CD4-positive, alpha-beta T cell treated with Interleukin-4 for 4 hours (primary cell): ENCODE measurements at regions not wholly inside any gene's neighbourhood (a gene's known extent, or its start where the extent isn't known, plus 50 kb on each side); places are given as distances from the start of the nearest gene placed in this dataset.
"Not testable (repeated sequence)": the region's sequence is repeated elsewhere in the genome, so short reads cannot be mapped to it uniquely, and the experiment has no call there.

ENCODE experiments used
- DNase-seq: peaks from one replicate; pipeline ENCODE4 v3.0.0-alpha.2; 2020

DNA sequence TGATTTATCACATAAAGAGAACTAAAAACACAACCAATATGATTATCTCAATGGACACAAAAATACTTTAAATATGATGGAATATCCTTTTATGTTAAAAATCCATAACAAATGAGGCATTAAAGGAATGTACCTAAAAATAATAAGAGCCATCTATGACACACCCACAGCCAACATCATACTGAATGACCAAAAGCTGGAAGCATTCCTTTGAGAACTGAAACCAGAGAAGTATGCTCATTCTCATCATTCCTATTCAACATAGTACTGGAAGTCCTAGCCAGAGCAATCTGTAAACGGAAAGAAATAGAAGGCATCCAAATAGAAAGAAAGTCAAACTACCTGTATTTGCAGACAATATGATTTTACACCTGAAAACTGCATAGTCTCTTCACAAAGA lies 671.0 kb downstream of the SLITRK1 start:
- no peak for DNase-seq

DNA sequence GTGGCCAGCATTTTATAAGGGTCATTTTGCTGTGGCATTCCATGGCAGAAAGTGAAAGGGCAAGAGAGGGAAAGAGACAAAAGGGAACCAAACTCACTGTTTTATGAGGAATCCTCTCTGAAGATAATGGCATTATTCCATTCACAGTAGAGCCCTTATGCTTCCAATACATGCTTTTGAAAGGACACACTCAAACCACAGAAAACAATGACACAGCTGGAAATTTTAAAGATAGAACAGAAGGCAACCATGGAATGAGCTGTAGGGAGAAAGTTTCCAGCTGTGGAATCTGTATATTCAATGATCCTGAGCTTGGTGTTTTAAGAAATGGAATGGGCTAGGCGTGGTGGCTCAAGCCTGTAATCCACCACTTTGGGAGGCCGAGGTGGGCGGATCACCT lies 677.4 kb downstream of the SLITRK1 start:
- DNase-seq = no peak

DNA sequence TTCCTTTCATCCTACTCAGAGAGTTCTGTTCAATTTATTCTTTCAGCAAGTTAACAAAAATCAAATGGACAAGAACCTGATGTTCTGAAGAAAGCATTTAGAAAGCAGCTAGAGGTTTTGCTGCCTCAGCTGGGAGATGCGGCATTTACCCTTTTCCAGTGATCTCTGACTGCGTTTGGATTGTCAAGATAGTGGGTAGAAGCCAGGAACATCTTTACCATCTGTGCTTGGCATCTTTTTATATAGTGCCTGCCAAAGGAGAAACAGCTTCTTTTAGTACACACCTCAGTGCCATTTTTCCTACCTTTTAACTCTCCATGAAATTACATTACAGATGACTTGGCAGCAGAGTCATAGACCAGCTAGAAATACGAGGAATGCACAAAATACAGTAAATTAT lies 680.8 kb downstream of the SLITRK1 start:
- DNase-seq = no peak

DNA sequence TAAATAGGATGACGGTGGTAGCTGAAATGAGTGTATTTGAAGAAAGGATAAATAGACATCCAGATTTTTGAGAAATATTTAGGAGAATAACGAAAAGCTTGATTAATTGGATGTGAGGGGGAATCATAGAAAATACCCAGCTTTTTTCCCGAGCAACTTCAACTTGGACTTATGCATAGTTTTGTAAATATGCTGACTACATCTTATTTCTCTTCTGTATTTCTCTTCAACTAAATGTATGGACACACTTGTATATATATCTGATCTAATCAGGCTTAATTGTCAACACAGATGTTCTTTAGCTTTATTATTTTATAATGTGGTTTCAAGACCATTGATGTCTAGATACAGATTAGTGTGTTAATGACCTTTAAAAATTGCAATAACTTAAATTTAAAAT lies 685.0 kb downstream of the SLITRK1 start:
- no peak for DNase-seq

DNA sequence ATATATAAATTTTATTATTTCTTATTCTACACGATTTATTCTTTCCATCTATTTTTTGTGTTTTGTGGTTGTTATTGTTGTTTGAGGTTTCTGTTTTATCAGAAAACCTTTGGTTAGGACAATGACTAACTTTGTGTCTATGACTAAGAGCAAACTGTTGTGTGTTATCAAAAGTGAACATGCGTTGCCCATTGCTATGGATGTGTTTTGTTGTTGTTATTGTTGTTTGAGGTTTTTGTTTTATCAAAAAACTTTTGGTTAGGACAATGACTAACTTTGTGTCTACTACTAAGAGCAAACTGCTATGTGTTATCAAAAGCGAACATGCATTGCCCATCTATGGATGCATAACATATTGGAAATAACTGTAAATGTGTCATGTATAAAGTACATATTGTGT lies 692.3 kb downstream of the SLITRK1 start:
- no peak for DNase-seq

DNA sequence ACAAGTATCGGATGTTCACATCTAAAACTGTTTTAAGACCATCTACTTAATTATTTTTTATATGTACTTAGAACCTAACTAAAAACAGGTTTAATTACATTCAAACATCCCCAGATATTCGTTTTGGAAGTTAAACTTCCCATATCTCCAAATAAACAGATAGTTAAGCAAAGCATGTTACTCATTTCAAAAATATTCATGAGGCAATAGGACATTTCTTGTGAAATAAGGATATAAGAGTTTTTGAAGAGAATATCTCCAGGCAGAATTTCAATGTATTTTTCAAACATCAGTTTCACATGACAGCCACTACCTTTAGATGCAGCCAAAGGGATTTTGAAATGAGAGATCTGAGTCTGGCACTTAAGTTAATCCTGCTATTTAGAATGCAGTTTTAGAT lies 697.5 kb downstream of the SLITRK1 start:
- no peak for DNase-seq

DNA sequence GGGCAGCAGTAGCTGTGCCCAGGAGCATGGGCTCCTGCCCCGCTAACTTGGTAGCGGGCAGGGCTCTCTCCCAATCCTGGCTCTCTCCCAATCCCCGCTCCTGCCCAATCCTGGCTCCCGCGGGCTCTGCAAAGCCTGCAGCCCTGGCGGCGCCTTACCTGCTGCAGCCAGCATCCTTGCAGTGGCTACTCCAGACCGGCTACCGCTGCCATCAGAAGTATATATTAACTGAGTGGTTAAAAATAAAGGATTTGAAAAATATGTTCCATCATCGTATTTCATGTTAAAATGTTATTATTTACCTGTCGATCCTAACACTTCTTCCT lies 698.2 kb downstream of the SLITRK1 start:
- DNase-seq = no peak

DNA sequence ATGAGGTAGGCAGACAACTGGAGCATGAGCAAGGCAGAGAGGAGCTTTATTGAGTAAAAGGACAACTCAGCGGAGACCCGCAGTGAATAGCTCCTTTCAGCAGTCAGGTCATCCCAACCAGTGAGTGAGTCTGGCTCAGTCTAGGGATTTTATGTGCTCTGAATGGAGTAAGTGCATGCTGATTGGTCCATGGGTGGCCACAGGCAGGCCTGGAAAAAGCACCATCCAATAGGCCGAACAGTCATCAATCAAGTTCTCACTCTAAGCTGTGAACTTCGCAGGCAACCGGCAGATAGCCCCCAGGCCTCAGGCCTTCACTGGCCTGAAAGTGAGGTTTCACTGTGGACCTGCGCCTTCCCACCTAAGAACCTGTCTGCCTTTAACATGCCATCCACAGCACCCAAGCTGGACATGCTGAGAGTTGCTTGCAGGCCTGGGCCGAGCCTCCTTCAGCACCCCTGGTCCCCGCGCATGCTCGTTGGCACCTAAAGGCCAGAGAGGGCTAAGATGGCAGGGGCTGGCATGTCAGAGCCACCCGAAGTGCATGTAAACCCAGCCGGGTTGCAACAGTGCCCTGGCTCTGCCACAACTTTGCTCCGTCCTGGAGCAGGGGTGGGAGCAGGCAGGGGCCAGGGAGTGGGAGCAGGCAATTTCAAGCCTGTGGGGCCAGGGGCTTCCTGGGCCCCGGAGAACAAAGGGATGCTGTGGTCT lies 698.7 kb downstream of the SLITRK1 start:
- DNase-seq = no peak

DNA sequence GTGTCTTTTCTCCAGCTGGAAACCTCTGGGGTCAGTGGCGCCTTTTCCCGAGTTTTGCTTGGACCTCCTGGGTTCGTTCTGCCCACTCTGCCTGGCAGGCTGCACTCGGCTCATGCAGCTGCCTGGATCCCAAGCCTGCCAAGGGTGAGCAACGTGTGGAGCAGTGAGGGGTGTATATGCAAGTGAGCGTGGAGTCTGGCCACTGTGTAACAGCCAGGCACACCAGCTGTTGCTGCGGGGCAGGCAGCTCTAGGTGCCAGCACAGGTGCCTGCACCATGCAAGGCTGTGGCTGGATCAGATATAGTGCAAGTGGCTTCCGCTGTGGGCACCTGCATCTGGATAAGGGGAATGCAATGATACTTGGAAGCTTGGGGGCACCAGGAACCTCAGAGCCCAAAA lies 699.4 kb downstream of the SLITRK1 start:
- DNase-seq = no peak

DNA sequence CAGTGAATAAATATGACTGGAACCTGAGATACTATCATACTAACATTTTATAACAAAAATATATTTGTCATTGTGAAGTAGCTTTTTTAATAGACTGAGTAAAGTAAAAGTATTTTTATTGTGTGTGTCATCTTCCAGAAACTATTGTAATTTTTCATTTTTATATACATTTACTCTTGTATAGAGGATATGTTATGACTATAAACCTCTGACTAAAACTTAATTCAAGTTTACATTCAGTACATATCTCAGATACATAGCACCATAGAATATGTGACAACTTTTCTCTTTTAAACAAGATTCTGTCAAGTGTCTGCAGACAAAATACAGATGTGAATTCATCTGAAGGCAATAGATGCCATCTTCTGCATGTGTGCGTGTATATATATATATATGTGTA lies 704.3 kb downstream of the SLITRK1 start:
- DNase-seq = no peak

DNA sequence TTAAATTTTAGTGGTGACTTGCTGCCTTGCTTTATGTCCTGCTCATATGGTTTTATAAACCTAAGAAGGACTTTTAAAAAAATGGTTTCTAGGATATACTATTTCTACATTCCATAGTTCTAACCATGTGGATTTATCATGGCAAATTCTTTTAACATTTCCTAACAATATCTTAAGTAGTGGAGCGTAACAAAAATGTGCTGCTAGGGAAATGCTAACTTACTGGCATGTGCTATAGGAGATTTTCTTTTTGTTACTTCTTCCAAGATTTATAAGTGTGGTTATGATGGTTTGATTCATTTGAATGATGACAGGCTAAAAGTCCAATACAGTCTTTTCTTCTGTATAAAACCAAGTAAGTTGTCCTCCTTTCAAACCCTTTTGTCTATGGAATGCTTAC lies 713.7 kb downstream of the SLITRK1 start:
- no peak for DNase-seq

DNA sequence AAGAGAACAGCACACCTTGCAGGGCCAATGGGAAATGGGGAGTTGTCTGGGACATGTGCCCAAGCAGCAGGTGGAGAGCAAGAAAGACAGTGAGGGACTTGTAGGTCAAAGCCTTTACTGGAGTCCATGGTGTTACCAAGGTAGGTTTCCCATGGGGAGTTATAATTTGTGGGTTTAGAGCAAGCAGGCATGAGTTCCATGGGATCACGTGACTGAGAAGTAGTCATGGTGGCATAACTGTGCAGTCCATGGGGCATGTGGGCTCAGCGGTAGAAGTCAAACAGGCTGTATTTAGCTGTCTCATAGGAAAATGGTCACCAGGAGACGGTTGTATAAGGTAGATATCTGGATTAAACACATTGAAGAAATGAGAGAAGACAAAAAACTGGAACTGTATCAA lies 715.1 kb downstream of the SLITRK1 start:
- no peak for DNase-seq

DNA sequence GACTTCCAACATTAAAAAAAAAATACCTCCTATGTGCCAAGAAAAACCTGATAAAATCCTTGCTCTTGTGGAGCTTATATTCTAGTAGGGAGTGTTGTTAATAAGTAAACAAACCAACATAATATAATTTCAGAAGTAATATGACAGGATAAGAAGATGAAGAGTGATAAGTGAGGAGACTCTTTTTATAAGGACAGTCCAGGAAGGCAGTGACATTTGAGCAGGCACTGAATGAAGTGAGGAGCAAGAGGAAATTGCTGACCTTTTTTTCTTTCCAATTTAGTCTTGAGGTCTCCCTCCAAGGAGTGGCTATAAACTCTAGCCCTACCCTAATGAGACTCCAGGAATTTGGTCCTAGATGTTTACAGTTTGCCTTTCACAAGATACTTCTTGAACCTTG lies 715.7 kb downstream of the SLITRK1 start:
- DNase-seq = no peak

DNA sequence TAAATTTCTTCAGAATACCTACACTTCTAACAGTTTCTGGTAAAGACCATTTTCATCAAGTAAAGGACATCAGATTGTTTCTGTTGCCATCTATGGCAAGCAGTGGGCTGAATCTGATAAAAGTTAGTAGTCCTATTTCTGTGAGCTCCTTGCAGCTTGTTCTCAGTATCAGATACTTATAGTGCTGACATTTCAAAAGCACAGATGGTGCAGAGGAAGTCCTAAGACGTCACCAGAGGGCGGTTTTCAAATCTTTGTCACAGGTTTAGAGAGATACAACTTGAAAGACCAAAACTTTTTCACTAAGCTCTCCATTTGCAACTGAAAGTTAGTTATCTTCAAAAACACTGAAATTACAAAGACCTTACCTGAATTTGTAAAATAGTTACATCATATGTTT lies 719.8 kb downstream of the SLITRK1 start:
- no peak for DNase-seq

DNA sequence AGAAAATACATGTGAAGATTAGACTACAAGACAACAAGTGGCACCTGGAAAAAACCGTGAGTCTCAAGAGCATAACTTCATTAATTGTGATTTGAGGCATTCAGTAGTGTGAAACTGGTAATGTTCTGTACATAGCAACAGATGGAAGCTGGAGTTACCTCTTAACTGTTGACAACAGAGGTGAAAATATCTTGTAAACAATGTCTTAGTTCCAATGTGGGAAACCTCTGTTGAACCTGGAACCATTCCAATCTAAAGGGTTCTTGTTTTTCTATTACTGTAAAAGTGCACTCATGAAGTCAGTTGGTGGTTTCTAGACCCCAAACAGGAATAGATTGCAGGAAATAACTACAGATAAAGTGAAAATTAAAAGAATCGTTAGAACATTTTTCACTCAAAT lies 728.4 kb downstream of the SLITRK1 start:
- no peak for DNase-seq

DNA sequence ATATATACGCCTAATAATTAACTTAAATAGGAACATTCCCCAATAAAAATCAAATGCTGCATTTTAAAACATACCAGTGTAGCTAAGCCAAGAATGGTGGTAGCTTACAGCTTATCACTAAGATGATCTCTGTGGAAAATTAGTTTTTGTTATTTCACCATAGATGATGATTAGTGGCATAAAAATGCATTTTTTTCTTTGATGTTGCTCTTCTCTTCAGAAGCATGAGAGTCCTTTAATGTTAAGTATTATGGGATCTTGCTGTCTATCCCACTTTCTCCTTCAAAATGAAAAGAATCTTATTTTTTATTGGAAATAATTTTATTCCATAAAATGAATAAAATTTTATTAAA lies 731.0 kb downstream of the SLITRK1 start:
- DNase-seq = no peak

DNA sequence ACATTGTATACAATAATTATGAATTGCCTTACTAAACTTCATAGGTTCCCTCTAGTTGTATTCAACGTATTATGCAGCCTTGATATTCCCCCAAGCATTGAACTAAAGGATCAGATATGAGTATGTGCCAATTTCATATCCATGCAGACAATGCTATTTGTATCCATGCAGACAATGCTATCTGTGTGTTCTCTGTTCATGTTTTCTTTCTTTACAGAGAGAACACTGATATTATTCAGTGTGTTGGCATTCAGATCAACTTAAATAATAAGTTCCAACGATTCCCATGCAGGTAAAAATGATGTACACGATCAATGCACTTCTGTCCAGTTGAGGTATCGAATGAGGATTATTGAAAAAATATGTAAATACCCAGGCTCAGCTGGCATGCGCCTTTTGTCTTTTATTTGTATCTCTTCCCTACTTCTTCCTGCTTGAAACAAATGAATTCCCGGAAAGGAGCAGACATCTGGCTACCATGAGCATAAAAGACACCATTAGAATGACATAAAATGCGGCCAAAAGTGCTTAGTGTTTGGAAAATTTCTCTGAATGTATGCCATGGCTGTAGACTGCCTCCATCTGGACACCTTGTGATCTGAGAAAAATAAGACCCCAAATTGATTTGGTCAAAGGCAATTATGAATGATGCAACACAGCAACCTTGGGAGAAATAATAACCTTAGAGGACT lies 731.5 kb downstream of the SLITRK1 start:
- DNase-seq = no peak

DNA sequence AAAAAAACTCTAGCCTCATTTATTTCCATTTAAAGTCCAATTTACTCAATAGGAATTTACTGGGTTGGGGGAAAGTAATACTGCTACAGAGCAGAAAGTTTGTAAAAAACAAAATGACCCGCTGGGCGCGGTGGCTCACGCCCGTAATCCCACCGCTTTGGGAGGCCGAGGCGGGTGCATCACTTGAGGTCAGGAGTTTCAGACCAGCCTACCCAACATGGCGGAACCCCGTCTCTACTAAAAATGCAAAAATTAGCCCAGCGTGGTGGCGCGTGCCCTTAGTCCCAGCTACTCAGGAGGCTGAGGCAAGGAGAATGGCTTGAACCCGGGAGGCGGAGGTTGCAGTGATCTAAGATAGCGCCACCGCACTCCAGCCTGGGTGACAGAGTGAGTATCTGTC lies 745.6 kb downstream of the SLITRK1 start:
- no peak for DNase-seq

DNA sequence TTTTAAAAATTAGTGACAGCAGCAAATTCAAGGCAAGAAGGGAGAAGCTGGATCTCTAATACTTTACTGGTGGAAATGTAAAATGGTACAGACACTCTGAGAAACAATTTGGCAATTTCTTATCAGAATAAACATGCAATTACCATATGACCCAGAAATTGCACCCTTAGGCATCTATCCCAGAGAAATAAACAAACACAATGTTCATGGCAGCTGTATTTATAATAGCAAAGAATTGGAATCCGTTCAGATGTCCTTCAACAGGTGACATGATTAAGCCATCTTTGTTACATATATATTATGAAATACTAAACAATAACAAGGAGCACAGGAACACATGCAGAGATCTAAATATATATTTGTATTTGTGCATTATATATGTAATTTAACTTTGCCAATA lies 756.5 kb downstream of the SLITRK1 start:
- no peak for DNase-seq

DNA sequence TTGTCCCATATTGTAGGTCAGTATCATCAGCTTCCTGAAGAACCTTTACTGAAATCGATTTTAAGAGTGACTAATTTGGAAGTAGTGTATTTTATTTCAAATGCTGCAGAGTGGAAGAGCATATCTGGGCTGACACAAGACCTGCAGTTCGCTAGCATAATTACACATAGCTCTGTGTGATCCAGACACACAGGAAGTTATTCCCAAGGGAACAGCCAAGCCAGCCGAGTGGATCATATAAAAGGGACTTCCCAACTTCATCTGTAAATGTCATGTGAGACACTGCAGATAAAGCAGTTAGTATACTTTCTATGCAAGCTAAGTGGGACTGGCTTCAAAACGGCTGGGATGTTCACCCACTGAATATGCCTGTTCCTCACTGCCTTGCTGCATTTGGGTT lies 760.4 kb downstream of the SLITRK1 start:
- no peak for DNase-seq

DNA sequence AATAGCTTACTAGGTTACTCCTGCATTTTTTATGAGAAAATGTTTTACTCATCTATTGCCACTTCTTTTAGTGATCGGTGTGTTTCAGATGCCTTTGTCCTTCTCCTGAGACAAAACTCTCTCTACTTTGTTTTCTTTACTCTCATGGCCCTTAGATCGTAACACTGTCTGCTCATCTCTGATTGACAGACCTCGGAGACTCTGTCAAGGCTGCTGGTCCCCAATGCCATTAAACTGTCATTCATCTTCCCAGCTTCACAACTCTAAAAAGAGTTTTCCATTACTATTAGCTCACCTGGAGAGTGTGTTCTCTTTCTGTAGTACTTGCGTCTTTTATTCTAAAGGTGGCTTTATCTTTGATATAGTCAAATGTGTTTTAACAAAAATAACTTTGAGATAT lies 765.2 kb downstream of the SLITRK1 start:
- DNase-seq = no peak

DNA sequence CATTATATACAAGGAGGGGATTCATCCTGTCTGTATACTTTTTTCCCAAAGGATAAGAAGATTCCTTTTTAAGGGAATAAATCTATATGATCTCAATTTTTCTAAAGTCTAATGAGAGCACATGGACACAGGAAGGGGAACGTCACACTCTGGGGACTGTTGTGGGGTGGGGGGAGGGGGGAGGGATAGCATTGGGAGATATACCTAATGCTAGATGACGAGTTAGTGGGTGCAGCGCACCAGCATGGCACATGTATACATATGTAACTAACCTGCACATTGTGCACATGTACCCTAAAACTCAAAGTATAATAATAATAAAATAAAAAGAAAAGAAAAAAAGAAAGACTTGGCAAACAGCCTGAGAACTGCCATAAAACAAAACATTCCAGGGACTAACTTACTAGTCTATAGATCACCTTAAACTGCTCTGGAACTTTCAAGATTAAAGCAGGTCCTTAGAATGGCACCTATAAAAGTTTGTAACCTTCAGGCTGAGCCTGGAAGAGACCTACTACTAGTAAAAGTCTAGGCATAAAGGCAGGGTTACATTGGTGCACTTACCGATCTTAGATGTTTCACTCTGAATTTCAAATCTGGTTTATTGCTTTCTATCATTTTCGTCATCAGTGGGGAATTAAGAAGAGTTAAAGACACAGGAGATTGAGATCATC lies 780.6 kb downstream of the SLITRK1 start:
- DNase-seq = not testable (repeated sequence)

DNA sequence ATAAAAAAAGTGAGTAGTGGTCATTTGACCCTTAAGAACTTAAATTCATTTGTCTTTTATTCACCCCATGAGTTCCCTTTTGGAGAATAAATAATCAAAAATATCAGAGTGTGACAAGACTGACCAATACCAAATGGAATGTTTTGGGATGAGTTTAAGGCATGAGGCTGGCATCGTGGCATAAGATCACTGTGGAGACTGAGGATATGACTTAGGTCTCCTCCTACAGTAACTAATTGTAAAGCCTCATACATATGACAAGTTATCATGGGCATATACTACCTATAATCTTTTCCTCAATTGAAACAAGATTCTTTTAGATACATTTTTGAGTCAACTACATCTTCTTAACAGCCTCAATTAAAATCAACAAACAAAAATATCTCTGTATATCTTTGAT lies 782.0 kb downstream of the SLITRK1 start:
- DNase-seq = no peak

DNA sequence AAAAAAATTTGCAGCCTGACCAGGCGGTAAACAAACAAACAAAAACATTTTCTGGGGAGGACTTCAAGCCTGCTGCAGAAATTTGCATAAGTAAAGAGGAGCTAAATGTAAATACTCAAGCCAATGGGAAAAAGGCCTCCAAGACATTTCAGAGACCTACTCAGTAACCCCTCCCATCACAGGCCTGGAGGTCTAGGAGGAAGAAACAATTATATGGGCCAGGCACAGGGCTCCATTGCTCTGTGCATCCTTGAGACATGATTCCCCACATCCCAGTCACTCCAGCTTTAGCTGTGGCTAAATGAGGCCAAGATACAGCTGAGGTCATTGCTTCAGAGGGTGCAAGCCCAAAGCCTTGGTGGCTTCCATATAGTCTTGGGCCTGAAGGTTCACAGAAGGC lies 793.4 kb downstream of the SLITRK1 start:
- no peak for DNase-seq

DNA sequence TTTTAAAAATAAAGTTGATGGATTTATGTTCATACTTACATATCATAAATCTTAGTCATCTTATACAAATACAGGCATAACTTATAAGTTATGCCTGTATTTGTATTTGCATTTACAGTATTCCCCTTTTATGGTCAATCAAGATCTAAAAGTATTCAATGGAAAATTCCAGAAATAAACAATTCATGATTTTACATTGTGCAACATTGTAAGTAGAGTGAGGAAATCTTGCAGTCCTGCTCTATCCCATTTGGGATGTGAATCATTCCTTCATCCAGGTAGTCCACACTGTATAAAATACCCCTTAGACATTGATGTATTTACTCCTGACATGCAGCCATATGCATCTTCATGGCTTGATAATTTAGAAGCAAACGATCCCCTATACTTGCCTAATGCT lies 795.3 kb downstream of the SLITRK1 start:
- no peak for DNase-seq
